Natural killer cell (primary cell): ENCODE measurements at regions not wholly inside any gene's neighbourhood (a gene's known extent, or its start where the extent isn't known, plus 50 kb on each side); places are given as distances from the start of the nearest gene placed in this dataset.

Experiments
- ATAC-seq, 3 donors: fragments of 150-1000 bp in 2 of 3; fragments of 200-7000 bp in 1 of 3; cut with Tn5 transposase; 1 replicate in 1 of 3; 2 replicates in 2 of 3; pipeline ENCODE4 v1.10.0; 2021; ENCODE audit warnings: mild to moderate bottlenecking in 2 of 3, moderate library complexity in 2 of 3
- DNase-seq, 2 donors: peaks; one replicate each; pipeline versions ENCODE4 v3.0.0 to v3.0.0-alpha.2; 2013 to 2021; ENCODE audit warnings: mixed read lengths in 1 of 2
- H3K27ac ChIP-seq: one replicate; pipeline ENCODE4 v1.5.1; 2013; ENCODE audit warnings: mild to moderate bottlenecking, low read length
- H3K27me3 ChIP-seq: one replicate; pipeline ENCODE4 v1.6.1; 2013; ENCODE audit warnings: low read length; ENCODE audit not compliant: control insufficient read depth, insufficient read depth
- H3K36me3 ChIP-seq: one replicate; pipeline ENCODE4 v1.6.1; 2013; ENCODE audit warnings: low read length; ENCODE audit not compliant: control insufficient read depth, insufficient read depth
- H3K4me1 ChIP-seq: one replicate; pipeline ENCODE4 v1.6.1; 2013; ENCODE audit warnings: low read length; ENCODE audit not compliant: control insufficient read depth, insufficient read depth
- H3K4me3 ChIP-seq: one replicate; pipeline ENCODE4 v1.5.1; 2013; ENCODE audit warnings: low read length
- H3K9me3 ChIP-seq: one replicate; pipeline ENCODE4 v1.6.1; 2013; ENCODE audit warnings: low read length; ENCODE audit not compliant: control insufficient read depth, insufficient read depth
- H3K27ac Mint-ChIP-seq, 2 donors: one replicate each; pipeline ENCODE4 v1.8.0; 2022; ENCODE audit warnings: mild to moderate bottlenecking in 2 of 2, mixed read lengths in 2 of 2, moderate library complexity in 1 of 2
- H3K27me3 Mint-ChIP-seq, 2 donors: one replicate each; pipeline ENCODE4 v1.8.0; 2022; ENCODE audit warnings: low read depth in 2 of 2, mixed read lengths in 2 of 2
- H3K36me3 Mint-ChIP-seq: one replicate; pipeline ENCODE4 v1.8.0; 2022; ENCODE audit warnings: mixed read lengths
- H3K4me1 Mint-ChIP-seq, 2 donors: one replicate each; pipeline ENCODE4 v1.8.0; 2022; ENCODE audit warnings: mixed read lengths in 2 of 2
- H3K4me3 Mint-ChIP-seq: one replicate; pipeline ENCODE4 v1.8.0; 2022; ENCODE audit warnings: mild to moderate bottlenecking, moderate library complexity, mixed read lengths
- H3K9me3 Mint-ChIP-seq, 2 donors: one replicate each; pipeline ENCODE4 v1.8.0; 2022; ENCODE audit warnings: mixed read lengths in 2 of 2
- WGBS: methylation state at CpG from one replicate; pipeline ENCODE4 v1.1.7; 2013; ENCODE audit warnings: missing lambda C conversion rate; ENCODE audit not compliant: insufficient coverage; 5-methylcytosine and 5-hydroxymethylcytosine counted together
- intact Hi-C: fragments of 100-400 bp; cut with micrococcal nuclease; formaldehyde crosslinking; loops from one replicate; pipeline ENCODE4 v1.14.2; 2022
- TF ChIP-seq, protein P1 (sequence below): fragments of 200-600 bp; IDR thresholded peaks from one replicate; pipeline ENCODE4 v1.8.0; 2022; ENCODE audit warnings: antibody characterized with exemption

DNA sequence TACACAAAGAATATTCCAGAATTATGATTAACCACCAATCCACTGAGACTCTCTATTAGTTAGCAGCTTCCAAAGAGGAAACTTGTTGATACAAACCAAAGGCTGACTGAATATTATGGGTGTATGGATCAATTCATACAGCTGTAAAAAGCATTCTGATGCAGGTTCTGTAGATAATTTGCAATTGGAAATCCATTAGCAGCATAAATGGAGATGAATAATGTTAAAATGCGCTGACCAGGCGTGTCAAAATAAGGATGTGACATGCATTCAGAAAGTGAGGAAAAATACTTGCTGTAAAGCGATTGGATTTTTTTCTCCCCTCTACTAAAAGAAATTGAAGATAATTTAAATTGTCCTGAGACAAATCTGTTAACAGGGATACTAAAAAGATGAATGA lies 169.0 kb upstream of the DDX18 start:
- no peak for ATAC-seq

DNA sequence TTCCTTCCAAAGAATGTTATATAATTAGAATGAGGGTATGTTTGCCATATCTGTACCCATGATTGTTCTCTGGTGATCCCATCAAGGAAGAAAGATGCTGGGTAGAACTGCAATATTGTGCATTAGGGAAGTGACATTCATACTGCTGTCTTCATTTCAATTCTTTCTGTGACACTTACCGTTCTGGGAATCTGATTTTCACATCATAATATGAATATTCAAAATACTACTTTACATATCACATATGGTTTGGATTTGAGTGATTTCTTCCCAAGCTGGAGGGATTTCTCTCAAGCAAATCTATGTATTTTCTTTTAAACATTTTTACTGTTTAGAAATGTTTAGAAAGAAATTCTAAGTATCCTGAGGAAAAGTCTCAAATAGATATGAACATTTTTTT lies 168.4 kb upstream of the DDX18 start:
- no peak overlapping the region for H3K27ac ChIP-seq
- no peaks in the 10 kb centered on the region for H3K36me3 Mint-ChIP-seq
- H3K9me3 Mint-ChIP-seq, result peaks cover 0 to 9% of the 10 kb centered on the region in 2 donors
- H3K36me3 ChIP-seq, result no peaks in the 10 kb centered on the region
- no peak for DNase-seq
- TF ChIP-seq, protein P1, sequence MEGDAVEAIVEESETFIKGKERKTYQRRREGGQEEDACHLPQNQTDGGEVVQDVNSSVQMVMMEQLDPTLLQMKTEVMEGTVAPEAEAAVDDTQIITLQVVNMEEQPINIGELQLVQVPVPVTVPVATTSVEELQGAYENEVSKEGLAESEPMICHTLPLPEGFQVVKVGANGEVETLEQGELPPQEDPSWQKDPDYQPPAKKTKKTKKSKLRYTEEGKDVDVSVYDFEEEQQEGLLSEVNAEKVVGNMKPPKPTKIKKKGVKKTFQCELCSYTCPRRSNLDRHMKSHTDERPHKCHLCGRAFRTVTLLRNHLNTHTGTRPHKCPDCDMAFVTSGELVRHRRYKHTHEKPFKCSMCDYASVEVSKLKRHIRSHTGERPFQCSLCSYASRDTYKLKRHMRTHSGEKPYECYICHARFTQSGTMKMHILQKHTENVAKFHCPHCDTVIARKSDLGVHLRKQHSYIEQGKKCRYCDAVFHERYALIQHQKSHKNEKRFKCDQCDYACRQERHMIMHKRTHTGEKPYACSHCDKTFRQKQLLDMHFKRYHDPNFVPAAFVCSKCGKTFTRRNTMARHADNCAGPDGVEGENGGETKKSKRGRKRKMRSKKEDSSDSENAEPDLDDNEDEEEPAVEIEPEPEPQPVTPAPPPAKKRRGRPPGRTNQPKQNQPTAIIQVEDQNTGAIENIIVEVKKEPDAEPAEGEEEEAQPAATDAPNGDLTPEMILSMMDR, result no peak
- H3K27me3 Mint-ChIP-seq, result no peaks in the 10 kb centered on the region
- no peak for ATAC-seq
- no peaks in the 10 kb centered on the region for H3K4me1 ChIP-seq
- no peak overlapping the region for H3K4me3 Mint-ChIP-seq
- no peaks in the 10 kb centered on the region for H3K9me3 ChIP-seq
- no peaks in the 10 kb centered on the region for H3K4me1 Mint-ChIP-seq
- no peak overlapping the region for H3K4me3 ChIP-seq
- intact Hi-C loops, result no loop called here
- H3K27me3 ChIP-seq, result no peaks in the 10 kb centered on the region
- no peak overlapping the region for H3K27ac Mint-ChIP-seq
- no CpG with 5 or more reads among the region's 1 CpG for WGBS

More for the DNA sequence above, 169.0 kb upstream of the DDX18 start:
- 100% methylated on average over 2 of the region's 3 CpGs for WGBS
- H3K36me3 ChIP-seq, result no peaks in the 10 kb centered on the region
- intact Hi-C loops, result no loop called here
- DNase-seq, result no peak
- no peak overlapping the region for H3K27ac Mint-ChIP-seq
- TF ChIP-seq, protein P1, result no peak
- H3K4me1 Mint-ChIP-seq, result no peaks in the 10 kb centered on the region
- no peak overlapping the region for H3K4me3 Mint-ChIP-seq
- H3K4me1 ChIP-seq, result no peaks in the 10 kb centered on the region
- no peaks in the 10 kb centered on the region for H3K27me3 ChIP-seq
- no peaks in the 10 kb centered on the region for H3K27me3 Mint-ChIP-seq
- H3K4me3 ChIP-seq, result no peak overlapping the region
- no peaks in the 10 kb centered on the region for H3K9me3 ChIP-seq
- no peak overlapping the region for H3K27ac ChIP-seq
- peaks cover 0 to 9% of the 10 kb centered on the region in 2 donors for H3K9me3 Mint-ChIP-seq
- H3K36me3 Mint-ChIP-seq, result no peaks in the 10 kb centered on the region

DNA sequence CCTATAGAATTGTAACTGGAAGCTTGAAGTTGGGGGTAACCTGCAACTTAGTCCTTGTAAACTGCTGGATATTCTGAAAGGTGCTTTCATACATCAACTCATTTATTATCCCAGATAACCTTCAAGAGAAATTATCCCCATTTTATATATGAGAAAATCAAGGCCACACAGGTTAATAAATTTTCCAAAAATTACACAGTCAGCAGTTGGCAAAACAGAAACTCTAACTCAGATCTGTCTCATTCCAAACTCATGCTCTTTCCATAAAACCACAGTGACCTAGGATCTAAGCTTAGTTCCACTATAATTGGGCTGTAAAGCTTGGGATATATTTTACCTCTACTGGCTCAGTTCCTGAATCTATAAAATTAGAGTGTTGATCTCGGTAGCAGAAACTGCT lies 167.6 kb upstream of the DDX18 start:
- no peaks in the 10 kb centered on the region for H3K36me3 Mint-ChIP-seq
- Histone ChIP-seq H3K4me3 (no peak overlapping the region), H3K27me3 (no peaks in the 10 kb centered on the region), H3K9me3 (no peaks in the 10 kb centered on the region), H3K27ac (no peak overlapping the region), H3K4me1 (no peaks in the 10 kb centered on the region), H3K36me3 (no peaks in the 10 kb centered on the region)
- WGBS, result 82% methylated on average over 1 of the region's 1 CpG
- TF ChIP-seq, protein P1, result no peak
- no peaks in the 10 kb centered on the region for H3K4me1 Mint-ChIP-seq
- no peaks in the 10 kb centered on the region for H3K27me3 Mint-ChIP-seq
- H3K9me3 Mint-ChIP-seq, result peaks cover 0 to 6% of the 10 kb centered on the region in 2 donors
- H3K4me3 Mint-ChIP-seq, result no peak overlapping the region
- DNase-seq (no peak), ATAC-seq (no peak)
- intact Hi-C loops, result no loop called here
- no peak overlapping the region for H3K27ac Mint-ChIP-seq

DNA sequence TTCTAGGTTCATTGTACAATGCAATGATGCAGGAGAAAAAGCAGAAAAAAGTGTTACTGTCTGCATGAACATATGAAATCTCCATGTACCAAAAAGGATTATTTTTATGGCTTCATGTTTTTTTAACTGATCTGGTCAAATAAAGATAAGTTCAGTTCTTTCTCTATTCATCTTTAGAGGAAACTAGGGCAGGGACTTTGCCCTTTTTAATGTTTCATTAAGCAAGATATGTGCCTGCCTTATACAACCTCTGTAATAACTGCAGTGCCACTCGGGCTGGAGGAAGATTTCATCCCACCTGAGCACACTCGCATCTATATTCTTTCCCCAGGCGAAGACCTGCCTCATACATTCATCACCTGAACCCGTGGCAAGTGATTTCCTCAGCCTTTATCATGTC lies 157.9 kb upstream of the DDX18 start:
- H3K4me1 Mint-ChIP-seq, result no peaks in the 10 kb centered on the region
- DNase-seq (no peak), ATAC-seq (no peak)
- H3K27ac ChIP-seq, result no peak overlapping the region
- H3K4me1 ChIP-seq, result no peaks in the 10 kb centered on the region
- H3K9me3 Mint-ChIP-seq, result no peaks in the 10 kb centered on the region
- no peaks in the 10 kb centered on the region for H3K36me3 ChIP-seq
- H3K4me3 ChIP-seq, result no peak overlapping the region
- TF ChIP-seq, protein P1, result no peak
- no peaks in the 10 kb centered on the region for H3K36me3 Mint-ChIP-seq
- H3K9me3 ChIP-seq, result no peaks in the 10 kb centered on the region
- no peak overlapping the region for H3K4me3 Mint-ChIP-seq
- H3K27me3 ChIP-seq, result no peaks in the 10 kb centered on the region
- peaks cover 0 to 3% of the 10 kb centered on the region in 2 donors for H3K27me3 Mint-ChIP-seq
- intact Hi-C loops, result no loop called here
- 54% methylated on average over 4 of the region's 4 CpGs for WGBS
- H3K27ac Mint-ChIP-seq, result no peak overlapping the region
